Fibroblast of skin of right quadriceps (primary cell): ENCODE measurements at regions not wholly inside any gene's neighbourhood (a gene's known extent, or its start where the extent isn't known, plus 50 kb on each side); places are given as distances from the start of the nearest gene placed in this dataset.
A peak's percentile ranks its signal among the peaks of the same experiment; 100 is the strongest.

ENCODE experiments used
- DNase-seq: peaks from one replicate; pipeline ENCODE4 v3.0.0-alpha.2; 2013

DNA sequence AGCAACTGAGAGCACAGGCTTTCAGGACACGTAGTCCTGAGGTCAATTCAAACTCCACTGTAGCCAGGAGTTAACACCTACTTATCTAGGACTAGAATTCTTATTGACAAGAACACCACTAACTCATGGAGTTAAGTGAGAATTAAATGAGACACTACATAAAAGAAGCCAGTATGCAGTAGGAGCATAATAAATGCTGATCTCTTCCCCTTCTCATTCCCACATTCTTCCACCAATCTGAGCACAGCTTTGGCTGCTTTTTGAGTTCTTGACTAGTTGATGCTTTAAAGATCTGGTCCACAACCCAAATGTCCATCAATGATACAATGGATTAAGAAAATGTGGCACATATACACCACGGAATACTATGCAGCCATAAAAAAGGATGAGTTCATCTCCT lies 55.2 kb downstream of the TTC32 start:
- DNase-seq = no peak

DNA sequence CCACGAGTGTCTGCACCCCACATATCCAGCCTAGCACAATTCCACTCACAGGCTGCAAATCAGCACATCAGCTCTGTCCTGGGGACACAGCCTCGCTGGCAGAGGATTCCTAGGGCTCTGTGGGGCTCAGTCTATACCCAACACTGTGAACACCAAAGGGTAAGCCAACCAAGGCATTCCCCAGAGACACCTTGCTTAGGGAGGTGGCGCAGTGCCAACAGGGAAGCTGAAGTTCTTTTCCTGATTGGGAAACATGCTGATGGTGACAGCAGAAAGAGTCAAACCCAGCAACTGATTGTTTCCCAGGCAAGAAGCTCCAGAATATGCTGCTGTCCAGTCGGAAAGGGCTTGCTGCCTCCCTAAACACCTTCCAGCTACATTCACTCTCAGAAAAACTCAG lies 55.8 kb downstream of the TTC32 start:
- no peak for DNase-seq

DNA sequence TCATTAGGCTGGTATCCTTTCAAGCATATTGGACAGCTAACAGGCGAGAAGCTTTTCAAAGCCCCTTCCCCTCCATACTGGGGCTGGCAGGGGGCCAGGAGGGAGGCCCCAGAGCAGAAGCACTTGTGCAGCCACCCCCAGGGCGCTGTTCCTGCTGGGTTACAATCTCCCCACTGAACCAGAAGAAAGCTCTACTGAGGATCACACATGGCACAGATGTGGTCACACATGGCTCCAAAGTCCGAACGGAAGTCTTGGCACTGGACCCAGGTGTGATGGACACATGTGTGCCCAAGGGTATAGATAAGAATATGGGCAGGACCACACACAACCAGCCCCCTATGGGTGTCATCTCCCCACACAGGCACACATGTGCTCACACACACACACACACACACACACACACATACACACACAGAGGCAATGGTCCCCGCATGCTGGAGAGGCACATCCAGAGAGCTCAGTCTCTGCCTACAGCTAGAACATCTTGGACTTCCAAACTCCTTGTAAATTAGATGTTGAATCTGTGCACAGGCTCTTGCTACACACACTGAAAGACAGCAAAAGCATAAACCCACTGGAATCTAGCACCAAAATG lies 56.4 kb downstream of the TTC32 start:
- DNase-seq = no peak

DNA sequence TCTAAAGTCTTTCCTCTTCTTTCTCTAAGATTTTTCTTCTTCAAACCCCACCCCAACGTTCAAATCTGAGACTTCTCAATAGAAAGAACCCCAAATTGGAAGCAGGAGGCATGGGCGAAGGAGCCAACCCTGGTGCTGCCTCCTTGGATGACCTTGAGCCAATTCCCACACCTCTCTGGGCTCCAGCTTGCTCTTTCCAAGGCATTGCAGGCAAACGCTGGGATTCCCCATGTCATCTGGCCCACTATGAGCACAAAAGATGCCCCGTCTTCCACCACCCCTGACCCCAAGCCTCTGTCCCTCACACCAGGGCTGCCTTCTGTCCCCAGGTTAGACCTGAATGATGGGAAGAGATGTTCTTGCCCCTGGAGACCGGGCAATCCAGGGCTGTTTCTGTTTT lies 57.0 kb downstream of the TTC32 start:
- DNase-seq = no peak

DNA sequence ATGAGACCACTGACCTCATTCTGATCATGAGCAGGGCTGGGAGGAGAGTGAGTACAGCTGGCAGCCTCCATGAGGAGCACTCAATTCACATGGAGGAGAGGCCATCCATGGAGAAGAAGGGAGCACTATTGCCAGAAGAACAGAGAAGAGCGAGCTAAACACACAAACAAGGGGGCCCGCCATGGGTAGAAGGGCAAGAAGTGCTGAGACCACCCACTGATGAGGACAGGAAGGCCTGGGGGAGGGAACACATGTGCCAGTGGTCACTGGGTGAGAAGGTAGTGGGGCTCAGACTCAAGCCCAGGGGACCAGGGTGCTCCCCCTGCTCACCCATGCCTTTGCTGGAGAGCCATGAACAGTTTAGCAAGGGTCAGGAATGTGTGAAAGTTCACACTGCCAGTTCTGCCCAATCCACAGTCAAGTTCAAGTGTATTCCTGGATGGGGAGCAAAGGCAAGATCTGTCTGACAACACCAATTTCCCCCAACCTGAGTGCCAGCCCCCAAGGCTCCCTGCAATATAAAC lies 57.7 kb downstream of the TTC32 start:
- DNase-seq = no peak

DNA sequence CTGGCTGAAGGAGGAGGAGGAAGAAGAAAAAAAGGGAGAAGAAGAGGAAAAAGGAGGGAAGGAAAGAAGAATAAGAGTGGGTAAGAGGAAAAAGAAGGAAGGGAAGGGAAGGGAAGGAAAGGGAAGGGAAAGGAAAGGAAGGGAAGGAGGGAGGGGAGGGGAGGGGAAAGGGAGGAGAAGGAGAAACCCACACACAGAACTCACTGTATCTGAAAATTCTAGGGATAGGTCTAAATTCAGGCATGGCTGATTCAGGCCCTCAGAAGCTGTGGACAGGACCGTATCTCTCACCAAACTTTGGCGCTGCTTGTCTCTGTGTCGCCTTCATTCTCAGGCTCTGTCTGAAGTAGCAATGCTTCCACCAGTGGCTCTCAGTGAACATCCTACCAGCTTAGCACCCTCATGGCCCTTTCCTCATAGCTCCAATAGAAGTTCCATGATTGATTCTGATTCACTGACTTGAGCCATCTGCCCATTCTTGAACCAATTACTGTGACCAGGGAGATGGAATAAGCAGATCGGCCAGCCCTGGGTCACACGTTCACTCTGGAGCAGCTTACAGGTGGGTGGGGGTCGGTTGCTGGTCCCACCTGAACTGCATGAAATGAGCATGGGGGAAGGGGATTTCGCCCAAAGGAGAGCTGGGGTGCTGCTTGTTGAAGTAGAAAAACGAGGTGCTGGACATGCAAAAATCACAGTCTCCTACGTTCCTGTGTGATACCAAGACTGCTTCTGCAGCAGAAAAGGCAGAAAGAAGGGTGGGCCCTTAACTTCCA lies 59.7 kb downstream of the TTC32 start:
- DNase-seq = no peak

DNA sequence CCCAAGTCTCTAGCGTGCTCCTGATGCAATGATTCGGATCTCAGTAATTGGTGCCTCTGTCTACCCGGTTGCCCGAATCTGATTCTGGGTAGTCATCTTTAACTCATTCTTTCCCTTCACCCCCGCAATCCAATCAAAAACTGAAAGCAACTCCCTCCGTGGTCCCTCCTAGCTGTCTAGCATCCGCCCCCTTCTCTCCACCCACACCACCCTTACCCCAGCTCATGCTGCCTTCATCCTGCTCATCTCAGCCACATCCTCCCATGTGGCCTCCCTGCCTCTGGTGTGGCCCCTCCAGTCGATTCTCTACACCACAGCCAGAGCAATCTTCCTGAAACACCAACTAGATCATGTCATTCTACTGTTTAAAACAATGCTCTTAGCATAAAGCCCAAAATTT lies 62.3 kb downstream of the TTC32 start:
- no peak for DNase-seq

DNA sequence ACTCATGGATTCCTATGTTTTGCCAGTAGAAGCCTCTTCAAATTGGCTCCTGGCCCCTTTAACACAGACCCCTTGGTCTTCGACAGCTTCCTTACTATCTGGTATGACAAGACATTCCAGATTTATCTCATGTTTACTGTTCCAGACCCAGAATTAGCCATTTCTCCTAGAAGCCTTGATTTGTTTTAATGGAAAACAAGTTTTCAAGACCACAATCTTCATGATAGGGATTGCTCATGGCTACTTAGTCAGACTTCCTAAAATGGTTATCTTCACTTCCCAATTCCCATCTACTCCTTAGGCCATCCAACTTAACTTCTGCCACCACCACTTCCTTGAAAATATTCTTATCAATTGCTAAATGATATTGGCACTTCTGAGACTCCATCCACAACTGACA lies 63.2 kb downstream of the TTC32 start:
- peak; percentile 13 for DNase-seq

DNA sequence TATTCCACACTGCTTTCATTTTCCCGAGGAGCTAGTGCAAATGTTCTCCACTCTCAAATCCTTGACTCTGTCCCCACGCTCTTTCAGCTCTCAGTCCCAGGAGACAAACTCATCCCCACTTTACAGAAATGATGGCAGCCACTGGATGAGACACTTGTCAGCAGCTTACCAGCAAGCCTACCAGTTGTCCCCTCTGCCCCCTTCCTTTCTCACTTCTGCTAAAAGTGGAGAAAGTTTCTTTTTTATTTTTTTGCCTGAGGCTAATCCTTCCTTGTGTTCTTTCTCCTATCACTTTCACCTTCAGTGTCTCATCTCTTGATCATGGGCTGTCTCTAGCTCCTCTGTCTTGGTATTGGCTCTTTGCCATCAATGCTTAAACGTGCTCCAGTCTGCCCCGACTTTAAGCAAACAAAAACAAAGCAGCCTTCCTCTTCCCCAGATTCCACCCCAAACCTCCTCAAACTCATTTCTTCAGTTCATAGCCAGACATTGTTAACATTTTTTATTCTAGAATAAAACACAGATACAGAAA lies 64.5 kb downstream of the TTC32 start:
- no peak for DNase-seq

DNA sequence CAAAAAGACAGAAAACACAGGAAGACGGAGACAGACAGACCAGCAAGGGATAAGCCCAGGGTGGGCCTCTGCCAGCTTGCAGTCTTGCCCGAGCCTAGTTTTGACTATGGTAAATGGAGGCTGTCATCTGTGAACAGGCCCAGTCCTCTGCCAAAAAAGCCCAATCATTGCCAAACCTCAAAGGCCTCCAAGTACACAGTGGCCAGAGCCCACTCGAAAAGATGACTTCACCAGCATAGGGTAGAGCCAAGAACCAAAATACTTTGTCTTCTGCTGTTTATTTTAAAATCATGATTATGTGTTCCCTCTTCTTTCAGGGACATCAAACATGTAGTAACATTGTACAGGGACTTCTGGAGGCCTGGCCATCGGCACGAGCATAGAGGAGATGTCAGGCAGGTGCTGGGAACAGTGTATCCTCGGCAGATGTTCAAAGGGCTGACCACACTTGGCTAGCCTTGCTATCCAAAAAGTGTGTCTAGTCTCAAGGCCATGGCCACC lies 66.0 kb downstream of the TTC32 start:
- DNase-seq = no peak

DNA sequence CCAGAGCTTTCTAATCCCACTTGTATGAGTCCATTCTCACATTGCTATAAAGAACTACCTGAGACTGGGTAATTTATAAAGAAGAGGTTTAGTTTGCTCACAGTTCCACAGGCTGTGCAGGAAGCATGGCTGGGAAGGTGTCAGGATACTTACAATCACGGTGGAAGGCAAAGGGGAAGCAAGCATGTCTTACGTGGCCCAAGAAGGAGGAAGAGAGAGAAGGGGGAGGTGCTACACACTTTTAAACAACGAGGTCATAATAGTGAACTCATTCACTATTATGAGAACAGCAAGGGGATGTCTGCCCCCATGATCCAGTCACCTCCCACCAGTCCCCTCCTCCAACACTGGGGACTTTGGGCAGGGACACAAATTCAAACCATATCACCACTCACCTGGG lies 67.8 kb downstream of the TTC32 start:
- no peak for DNase-seq

DNA sequence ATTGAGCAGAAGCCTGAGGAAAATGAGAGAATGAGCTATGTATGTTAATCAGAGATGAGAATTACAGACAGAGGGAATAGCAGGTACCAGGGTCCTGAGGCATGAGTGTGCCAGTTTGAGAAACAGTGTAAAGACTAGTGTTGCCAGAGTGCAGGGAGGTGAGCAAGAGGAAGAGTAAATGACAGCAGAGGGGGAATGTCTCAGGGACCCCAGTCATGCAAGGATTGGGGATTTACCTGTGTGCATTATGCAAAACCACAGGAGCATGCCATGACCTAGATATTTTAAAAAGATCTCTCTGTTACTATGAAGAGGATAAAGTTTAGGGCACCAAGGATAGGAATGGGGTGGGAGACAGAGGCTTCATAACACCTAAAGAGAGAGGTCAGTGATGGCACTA lies 72.1 kb downstream of the TTC32 start:
- DNase-seq = no peak

DNA sequence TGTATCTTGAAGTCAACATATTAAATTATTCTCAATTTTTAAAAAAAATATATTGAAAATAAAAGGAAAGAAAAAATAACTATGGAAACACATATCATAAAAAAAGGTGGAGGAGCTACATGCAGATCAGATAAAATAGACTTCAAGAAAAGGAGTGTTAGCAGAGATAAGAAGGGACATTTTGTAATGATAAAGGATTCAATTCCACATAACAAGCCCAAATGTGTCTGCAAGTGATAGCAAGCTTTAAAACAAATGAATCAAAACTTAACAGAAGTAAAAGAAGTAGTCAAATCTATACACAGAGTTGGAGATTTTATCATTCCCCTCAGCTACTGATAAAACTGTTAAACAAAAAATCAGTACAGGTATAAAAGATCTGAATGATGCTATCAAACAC lies 74.9 kb downstream of the TTC32 start:
- no peak for DNase-seq

DNA sequence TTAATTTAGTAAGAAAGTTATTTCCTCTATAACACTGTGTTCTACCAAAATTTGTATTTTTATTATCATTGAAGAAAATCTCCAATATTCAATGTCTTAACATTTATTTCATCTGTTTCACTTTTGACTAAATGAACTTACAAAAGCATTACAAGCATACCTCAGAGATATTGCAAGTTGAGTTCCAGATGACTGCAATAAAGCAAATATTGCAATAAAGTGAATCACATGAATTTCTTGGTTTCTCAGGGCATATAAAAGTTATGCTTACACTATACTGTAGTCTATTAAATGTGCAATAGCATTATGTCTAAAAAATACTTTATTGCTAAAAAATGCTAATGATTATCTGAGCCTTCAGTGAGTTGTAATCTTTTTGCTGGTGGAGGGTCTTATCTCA lies 78.3 kb downstream of the TTC32 start:
- no peak for DNase-seq

DNA sequence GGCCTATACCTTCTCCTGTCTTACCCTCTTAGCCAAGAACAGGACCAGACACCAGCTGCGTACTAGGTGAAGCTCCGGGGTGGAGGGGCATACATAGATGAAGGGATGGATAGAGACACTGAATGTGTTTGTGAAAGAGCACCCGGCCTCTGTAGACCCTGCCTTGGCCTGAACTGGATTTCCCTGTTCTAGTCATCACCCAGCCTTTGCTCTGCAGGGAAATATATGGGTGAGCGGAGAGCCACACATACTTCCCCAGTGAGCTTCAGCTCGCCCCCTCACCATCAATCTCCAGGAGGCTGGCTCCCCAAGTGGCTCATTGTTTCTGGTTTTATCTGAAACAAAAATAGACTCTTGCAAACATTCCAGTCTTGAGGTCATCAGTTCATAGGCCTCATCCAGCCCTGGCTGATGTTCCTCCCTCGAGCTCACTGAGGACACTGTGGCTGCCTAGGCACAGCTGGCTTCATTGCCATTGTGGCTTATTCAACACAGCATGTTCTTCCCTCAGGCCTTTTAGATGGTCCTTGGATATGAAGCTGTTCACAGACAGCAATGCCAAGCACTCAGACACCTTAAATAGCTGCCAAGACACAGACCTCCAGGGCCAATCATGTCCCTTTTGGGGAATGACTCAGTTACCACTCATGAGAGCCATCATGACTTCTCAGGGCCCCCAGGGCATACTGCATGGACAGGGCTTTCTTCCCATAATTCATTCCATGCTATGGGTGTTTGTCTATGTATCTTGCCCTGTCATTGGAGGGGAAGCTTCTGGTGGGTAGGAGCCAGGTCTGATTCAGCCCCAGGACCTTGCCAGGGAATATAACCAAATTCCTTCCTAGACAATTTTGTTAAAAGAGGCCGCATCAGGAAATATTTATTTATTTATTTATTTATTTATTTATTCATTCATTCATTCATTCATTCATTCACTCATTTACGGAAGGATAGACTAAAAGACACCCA lies 82.4 kb downstream of the TTC32 start:
- peak; percentile 82 for DNase-seq

DNA sequence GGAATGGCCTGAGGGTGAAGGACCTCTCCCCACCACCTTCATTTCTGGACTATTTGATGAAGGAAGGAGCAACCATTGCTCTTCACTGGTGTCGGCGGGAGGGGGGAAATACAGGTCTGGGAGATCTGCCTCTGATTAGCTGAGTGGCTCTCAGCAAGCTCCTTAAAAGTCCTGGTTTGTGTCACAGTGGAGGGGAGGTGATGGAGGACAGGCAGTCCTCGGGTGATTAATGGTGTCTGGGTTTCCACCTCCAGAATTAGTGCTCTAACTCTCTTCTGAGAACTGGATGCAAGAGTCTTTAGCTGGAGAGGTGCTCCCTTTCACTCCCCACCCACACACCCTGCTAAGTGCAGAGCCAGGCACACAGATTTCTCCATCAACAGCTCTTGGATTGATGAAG lies 83.2 kb downstream of the TTC32 start:
- DNase-seq = no peak

DNA sequence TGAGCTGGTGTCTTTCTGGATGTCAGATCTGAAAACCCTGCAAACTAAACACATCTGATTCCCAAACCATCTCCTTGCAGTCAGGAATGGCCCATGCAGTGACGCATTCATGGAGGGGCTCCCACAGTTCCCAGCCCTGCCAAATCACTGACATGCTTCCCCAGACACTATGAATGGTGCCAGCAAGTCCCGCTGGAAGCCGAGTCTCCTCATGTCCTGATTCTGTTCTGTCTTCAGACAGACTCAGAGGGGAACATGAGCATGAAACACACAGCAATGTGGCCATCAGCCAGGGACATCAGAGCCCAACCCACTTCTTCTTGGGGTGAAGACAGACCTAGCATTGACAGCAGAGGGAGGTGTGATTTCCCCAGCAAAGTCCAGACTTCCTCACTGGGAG lies 83.7 kb downstream of the TTC32 start:
- no peak for DNase-seq

DNA sequence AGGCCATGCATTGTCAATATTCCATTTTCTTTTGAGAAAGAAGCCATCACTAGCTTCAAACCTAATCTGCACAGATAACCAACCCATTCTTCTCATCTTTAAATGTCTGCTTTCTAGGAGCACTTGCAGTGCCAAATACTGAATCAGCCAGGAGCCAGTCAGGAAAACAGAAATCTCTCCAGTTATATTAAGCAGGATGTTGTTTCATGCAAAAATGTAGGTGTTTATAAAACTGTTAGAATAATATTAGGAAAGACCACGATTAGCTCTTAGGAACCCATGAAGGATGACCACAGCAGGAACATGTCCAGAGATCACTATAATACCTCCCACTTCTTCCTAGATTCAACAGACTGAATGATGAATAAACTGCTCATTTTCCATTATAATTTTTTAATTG lies 86.0 kb downstream of the TTC32 start:
- no peak for DNase-seq

DNA sequence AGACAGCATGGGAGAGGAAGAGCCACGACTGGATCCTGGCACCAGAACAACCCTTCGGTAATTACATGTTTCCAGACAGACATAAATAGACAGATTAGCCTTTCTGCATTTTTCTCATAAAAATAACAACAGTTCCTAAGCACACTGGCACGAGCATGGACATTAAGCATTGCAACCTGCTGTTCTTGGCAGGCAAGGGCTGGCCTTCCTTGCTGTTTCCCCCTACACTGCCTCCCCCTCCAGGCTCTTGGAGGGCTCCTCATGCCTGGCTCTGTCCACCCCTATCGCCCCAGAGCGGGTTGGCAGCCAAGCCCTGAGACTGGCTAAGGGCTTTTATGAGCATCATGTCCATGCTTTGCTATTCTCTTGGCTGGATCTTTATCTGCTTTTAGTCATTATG lies 89.6 kb downstream of the TTC32 start:
- DNase-seq = no peak

DNA sequence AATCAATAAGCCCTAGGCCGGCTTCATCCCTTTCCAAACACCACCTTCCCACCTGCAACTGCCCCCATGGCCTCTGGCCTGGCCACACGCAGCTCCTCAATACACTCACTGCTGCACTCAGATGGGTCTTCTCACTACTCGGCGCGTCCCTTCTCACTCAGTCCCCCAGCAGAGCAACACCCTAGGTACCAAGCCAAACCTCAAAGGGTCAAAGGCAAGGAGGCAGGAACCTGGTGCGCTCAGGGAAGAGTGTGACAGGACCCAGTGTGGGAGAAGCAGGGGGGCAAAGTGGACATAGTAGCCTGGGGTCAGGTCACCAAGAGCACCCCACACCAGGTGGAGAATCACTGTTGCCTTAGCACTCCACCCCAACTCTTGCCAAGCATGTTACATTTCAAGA lies 90.6 kb downstream of the TTC32 start:
- no peak for DNase-seq

DNA sequence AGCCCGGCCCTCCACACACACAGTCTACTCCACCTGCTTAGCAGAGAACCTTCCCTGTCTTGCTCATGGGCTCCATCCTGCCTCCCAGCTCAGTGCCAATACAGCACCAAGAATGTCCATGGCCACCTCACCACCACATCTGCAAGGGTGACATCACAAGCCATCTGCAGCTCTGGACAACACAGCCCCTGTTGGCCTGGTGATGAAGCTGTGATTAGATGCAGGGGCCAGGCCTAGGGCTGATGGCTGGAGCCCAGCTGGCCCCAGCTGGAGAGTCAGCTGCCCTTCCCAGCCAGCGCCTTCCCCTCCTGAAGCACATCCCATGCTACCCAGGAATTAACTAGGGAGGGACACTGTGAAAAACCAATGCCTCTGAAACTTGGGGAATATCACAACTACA lies 91.1 kb downstream of the TTC32 start:
- DNase-seq = no peak

DNA sequence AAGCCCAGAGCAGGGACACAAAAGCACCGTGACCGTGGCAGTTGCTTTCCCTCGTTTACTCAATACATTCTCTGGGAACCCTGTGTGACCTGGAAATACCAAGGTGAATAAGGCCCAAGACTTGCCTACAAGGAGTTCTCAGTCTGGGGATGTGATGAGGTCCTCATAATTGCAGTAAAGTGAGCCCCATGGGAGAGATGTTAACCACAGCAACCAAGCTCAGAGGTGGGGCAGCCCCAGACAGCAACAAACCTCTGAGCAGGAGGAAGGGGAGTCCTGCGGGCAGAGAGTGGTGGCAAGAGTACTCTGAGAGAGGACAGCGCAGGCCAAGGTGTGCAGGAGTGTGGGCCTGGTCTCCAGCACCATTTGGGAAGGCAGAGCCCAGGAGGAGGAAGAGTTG lies 91.6 kb downstream of the TTC32 start:
- no peak for DNase-seq

DNA sequence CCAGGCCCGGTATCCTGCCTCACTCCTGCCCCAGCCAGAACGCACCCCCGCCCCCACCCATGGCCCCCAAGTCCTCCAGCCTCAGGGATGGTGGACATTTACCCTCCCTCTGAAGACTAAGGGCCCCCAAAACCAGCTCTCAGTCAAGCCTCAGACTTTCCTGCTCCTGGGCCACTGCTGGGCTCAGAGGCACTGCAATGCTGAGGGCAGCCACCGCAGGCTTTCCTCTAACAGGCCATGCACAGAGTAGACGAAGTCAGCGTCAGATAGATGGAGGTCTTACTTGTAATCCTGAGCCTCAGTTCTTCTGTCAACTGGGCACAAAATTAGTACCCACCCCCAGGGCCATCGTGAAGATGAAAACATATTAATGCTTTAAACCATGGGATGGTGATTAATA lies 92.6 kb downstream of the TTC32 start:
- no peak for DNase-seq
